Pancreas (tissue), 10 donors: ENCODE measurements at regions not wholly inside any gene's neighbourhood (a gene's known extent, or its start where the extent isn't known, plus 50 kb on each side); places are given as distances from the start of the nearest gene placed in this dataset.

ENCODE experiments used
- ATAC-seq, 4 donors: fragments of 200-7000 bp; cut with Tn5 transposase; one replicate each; pipeline versions ENCODE4 v1.8.0 to v1.9.1; 2020; ENCODE audit warnings: mild to moderate bottlenecking in 4 of 4, moderate library complexity in 4 of 4
- DNase-seq, 6 donors: peaks; one replicate each; pipeline ENCODE4 v3.0.0-alpha.2; 2020
- FAIRE-seq: peaks from 2 replicates; lab custom pipeline; 2012; peaks lifted over from hg19 to GRCh38; lab: Jason Lieb, UNC
- H3K27ac ChIP-seq, 4 donors: fragments of 200-600 bp; sonication (generic); 1 replicate in 3 of 4; 2 replicates in 1 of 4; pipeline versions ENCODE4 v1.5.0 to v1.8.0; 2020
- H3K27me3 ChIP-seq, 4 donors: fragments of 200-600 bp; one replicate each; pipeline ENCODE4 v1.8.0; 2021
- H3K36me3 ChIP-seq, 3 donors: fragments of 200-600 bp; sonication (generic) in 1 of 3; one replicate each; pipeline versions ENCODE4 v1.5.0 to v1.8.0; 2020 to 2021
- H3K4me1 ChIP-seq, 3 donors: fragments of 200-600 bp; one replicate each; pipeline ENCODE4 v1.8.0; 2021
- H3K4me3 ChIP-seq, 4 donors: fragments of 200-600 bp; sonication (generic) in 2 of 4; one replicate each; pipeline versions ENCODE4 v1.5.0 to v1.8.0; 2020 to 2021
- H3K9me3 ChIP-seq, 4 donors: fragments of 200-600 bp; one replicate each; pipeline ENCODE4 v1.8.0; 2021
- CTCF ChIP-seq, 4 donors: fragments of 200-600 bp; sonication (generic) in 3 of 4; IDR thresholded peaks; one replicate each; pipeline versions ENCODE4 v1.5.0 to v1.8.0; 2021; ENCODE audit warnings: antibody characterized with exemption in 4 of 4
- WGBS, 2 donors: extraction: QIAGEN DNeasy Blood & Tissue Kit; methylation state at CpG; one replicate each; pipeline ENCODE4 v1.1.7; 2013; 5-methylcytosine and 5-hydroxymethylcytosine counted together
- intact Hi-C, 3 donors: fragments of 100-400 bp; cut with DNase I; formaldehyde crosslinking; loops; one replicate each; pipeline versions ENCODE4 v1.11.1 to v1.14.2; 2022
- donor health status: healthy with polysubstance abuse.
- donor health status: DM: no; HTN: no; CAD: no; lungs with moderate emphysema.
- donor health status: DM: no; HTN: no; CAD: no.
- donor health status: control.
- donor health status: control.
- donor health status: Bipolar disorder and iron deficiency.
- donor health status: DM: yes; HTN: yes; CAD: no.
- donor health status: DM: no; HTN: no; CAD: no.
- donor health status: DM: no; HTN: no; CAD: no.
- donor health status: DM: yes; HTN: yes; CAD: no.

GRCh38 chr5:155926031-155926430, 400.9 kb upstream of the SGCD start:
- Histone ChIP-seq H3K36me3 (no peaks in the 10 kb centered on the region), H3K27ac (no peak overlapping the region), H3K4me1 (no peaks in the 10 kb centered on the region), H3K9me3 (no peaks in the 10 kb centered on the region), H3K27me3 (no peaks in the 10 kb centered on the region), H3K4me3 (no peak overlapping the region)
- ATAC-seq, result no peak
- TF ChIP-seq CTCF (IDR thresholded peaks at IDR 0.05), result no peak
- 69 to 81% methylated on average over 3 of the region's 3 CpGs for WGBS, 2 donors
- FAIRE-seq, result no peak
- intact Hi-C loops, result no loop called here
- no peak for DNase-seq

- FAIRE-seq (no peak), DNase-seq (no peak), ATAC-seq (no peak)
- WGBS, 2 donors, result 76 to 86% methylated on average over 2 of the region's 2 CpGs
- H3K4me3 ChIP-seq, result no peak overlapping the region
- intact Hi-C loops, result no loop called here
- no peak overlapping the region for H3K27ac ChIP-seq
- no peaks in the 10 kb centered on the region for H3K36me3 ChIP-seq
- no peaks in the 10 kb centered on the region for H3K27me3 ChIP-seq
- H3K4me1 ChIP-seq, result no peaks in the 10 kb centered on the region
- TF ChIP-seq CTCF (IDR thresholded peaks at IDR 0.05), result no peak
- no peaks in the 10 kb centered on the region for H3K9me3 ChIP-seq
Observed at GRCh38 chr5:155926766-155927165, 400.2 kb upstream of the SGCD start.

- H3K36me3 ChIP-seq, result no peaks in the 10 kb centered on the region
- no peak for TF ChIP-seq CTCF (IDR thresholded peaks at IDR 0.05)
- no peak overlapping the region for H3K27ac ChIP-seq
- ATAC-seq (no peak), DNase-seq (no peak), FAIRE-seq (no peak)
- no peaks in the 10 kb centered on the region for H3K9me3 ChIP-seq
- 49 to 52% methylated on average over 2 of the region's 2 CpGs for WGBS, 2 donors
- no peak overlapping the region for H3K4me3 ChIP-seq
- H3K4me1 ChIP-seq, result no peaks in the 10 kb centered on the region
- no peaks in the 10 kb centered on the region for H3K27me3 ChIP-seq
- intact Hi-C loops, result no loop called here
Observed at GRCh38 chr5:155929112-155929511, 397.9 kb upstream of the SGCD start.

GRCh38 chr5:155934964-155935363, 392.0 kb upstream of the SGCD start:
- H3K36me3 ChIP-seq, result no peaks in the 10 kb centered on the region
- H3K9me3 ChIP-seq, result no peaks in the 10 kb centered on the region
- 45 to 67% methylated on average over 1 of the region's 1 CpG for WGBS, 2 donors
- DNase-seq, result no peak
- FAIRE-seq, result no peak
- intact Hi-C loops, result no loop called here
- no peaks in the 10 kb centered on the region for H3K27me3 ChIP-seq
- no peak for TF ChIP-seq CTCF (IDR thresholded peaks at IDR 0.05)
- ATAC-seq, result no peak
- no peak overlapping the region for H3K27ac ChIP-seq
- no peak overlapping the region for H3K4me3 ChIP-seq
- no peaks in the 10 kb centered on the region for H3K4me1 ChIP-seq

- no peak for TF ChIP-seq CTCF (IDR thresholded peaks at IDR 0.05)
- 75 to 79% methylated on average over 6 of the region's 6 CpGs for WGBS, 2 donors
- peak in 1 of 6 donors; percentile 38 for DNase-seq
- no peaks in the 10 kb centered on the region for H3K36me3 ChIP-seq
- H3K27me3 ChIP-seq, result no peaks in the 10 kb centered on the region
- FAIRE-seq, result no peak
- ATAC-seq, result no peak
- intact Hi-C loops, result no loop called here
- H3K4me1 ChIP-seq, result no peaks in the 10 kb centered on the region
- no peak overlapping the region for H3K27ac ChIP-seq
- H3K9me3 ChIP-seq, result no peaks in the 10 kb centered on the region
- H3K4me3 ChIP-seq, result no peak overlapping the region
Observed at GRCh38 chr5:155935723-155936122, 391.2 kb upstream of the SGCD start.
